K562 (cell line): ENCODE measurements at regions not wholly inside any gene's neighbourhood (a gene's known extent, or its start where the extent isn't known, plus 50 kb on each side); places are given as distances from the start of the nearest gene placed in this dataset.

Source experiments
- ATAC-seq: fragments of 200-7000 bp; cut with Tn5 transposase; 3 replicates; pipeline ENCODE4 v1.9.1; 2020; ENCODE audit warnings: moderate library complexity
- BruUV-seq: library from RNA; stranded (reverse); fragments of 400-500 nt; replicated peaks from 2 replicates; lab custom pipeline; 2021; lab: Mats Ljungman, UMichigan
- CTCF ChIA-PET: fragments of 300-600 bp; formaldehyde crosslinking; extraction: SDS; loops from one replicate; lab custom pipeline; 2021; ENCODE audit warnings: low intra/inter-chr PET ratio; lab: Yijun Ruan, JAX
- POLR2A ChIA-PET: fragments of 300-600, 350-650 bp; sonication (Branson Sonifier 250); formaldehyde crosslinking; extraction: SDS; loops from one replicate; lab custom pipeline; 2021; ENCODE audit warnings: antibody characterized with exemption, inconsistent platforms; lab: Yijun Ruan, JAX
- DNase-seq, 4 experiments: peaks; one replicate each; pipeline versions ENCODE4 v3.0.0 to v3.0.0-alpha.2; 2011 to 2018; ENCODE audit warnings: low spot score in 3 of 4, mixed read lengths in 3 of 4; ENCODE audit errors: extremely low read depth in 1 of 4
- FAIRE-seq: peaks from 2 replicates; lab custom pipeline; 2011; peaks lifted over from hg19 to GRCh38; lab: Jason Lieb, UNC
- H2AFZ ChIP-seq: 2 replicates; pipeline ENCODE4 v1.6.0; 2011; ENCODE audit warnings: low read depth, low read length, control low read depth, inconsistent platforms
- H3K27ac ChIP-seq: fragments of 200-600 bp; 3 replicates; pipeline ENCODE4 v1.8.0; 2011; ENCODE audit warnings: low read depth, mild to moderate bottlenecking, control low read depth, inconsistent platforms, low read length, moderate library complexity, mixed read lengths; ENCODE audit errors: extremely low read depth
- H3K27me3 ChIP-seq, 2 experiments: fragments of 300-600 bp in 1 of 2; 2 replicates in 1 of 2; 3 replicates in 1 of 2; pipeline versions ENCODE4 v1.6.0 to v1.8.0; 2011; ENCODE audit warnings: inconsistent platforms in 2 of 2, low read length in 2 of 2, mild to moderate bottlenecking in 1 of 2, mixed read lengths in 1 of 2, moderate library complexity in 1 of 2; ENCODE audit not compliant: control insufficient read depth in 2 of 2, insufficient read depth in 2 of 2
- H3K36me3 ChIP-seq: fragments of 300-600 bp; 3 replicates; pipeline ENCODE4 v1.8.0; 2011; ENCODE audit warnings: mild to moderate bottlenecking, low read length, inconsistent platforms; ENCODE audit not compliant: control insufficient read depth, insufficient read depth
- H3K4me1 ChIP-seq, 2 experiments: fragments of 200-600 bp in 1 of 2; replicated peaks in 1 of 2; 2 replicates in 1 of 2; 3 replicates in 1 of 2; pipeline versions ENCODE4 v1.5.1 to v1.8.0; 2011; ENCODE audit warnings: inconsistent platforms in 2 of 2, low read length in 2 of 2, mild to moderate bottlenecking in 1 of 2, mixed read lengths in 1 of 2, moderate library complexity in 1 of 2; ENCODE audit not compliant: control insufficient read depth in 2 of 2, insufficient read depth in 2 of 2
- H3K4me2 ChIP-seq: 2 replicates; pipeline ENCODE4 v1.6.1; 2011; ENCODE audit warnings: low read length, control low read depth, inconsistent platforms, mixed read lengths; ENCODE audit not compliant: insufficient read depth
- H3K4me3 ChIP-seq: fragments of 200-600 bp; sonication (generic), shearing (Covaris generic); 2 replicates; pipeline ENCODE4 v1.5.1; 2016; ENCODE audit warnings: control low read depth, inconsistent platforms
- H3K79me2 ChIP-seq: fragments of 200-600 bp; 3 replicates; pipeline ENCODE4 v1.8.0; 2011; ENCODE audit warnings: low read length, inconsistent platforms; ENCODE audit not compliant: control insufficient read depth, insufficient read depth
- H3K9ac ChIP-seq, 2 experiments: 2 replicates each; pipeline versions ENCODE4 v1.6.0 to v1.6.1; 2011; ENCODE audit warnings: low read depth in 2 of 2, low read length in 2 of 2, control low read depth in 1 of 2, inconsistent platforms in 1 of 2, mild to moderate bottlenecking in 1 of 2, mixed read lengths in 1 of 2; ENCODE audit not compliant: insufficient read depth in 1 of 2
- H3K9me1 ChIP-seq: one replicate; pipeline ENCODE4 v1.6.0; 2011; ENCODE audit warnings: inconsistent platforms, mild to moderate bottlenecking, low read length, moderate library complexity; ENCODE audit not compliant: control insufficient read depth, insufficient read depth
- H3K9me3 ChIP-seq: replicated peaks from 2 replicates; pipeline ENCODE4 v1.5.1; 2011; ENCODE audit warnings: low read depth, low read length, inconsistent platforms; ENCODE audit not compliant: control insufficient read depth, insufficient read depth
- H4K20me1 ChIP-seq: replicated peaks from 2 replicates; pipeline ENCODE4 v1.6.1; 2011; ENCODE audit warnings: low read length, inconsistent platforms, mixed read lengths; ENCODE audit not compliant: control insufficient read depth, insufficient read depth
- MEIS2 ChIP-seq: fragments of 450-650 bp; IDR thresholded peaks from 2 replicates; pipeline ENCODE4 v1.6.1; 2014; ENCODE audit warnings: mild to moderate bottlenecking; ENCODE audit not compliant: partially characterized antibody
- RREB1 ChIP-seq: fragments of 250-450 bp; sonication (Bioruptor Pico); IDR thresholded peaks from 2 replicates; pipeline ENCODE4 v1.4.0; 2020
- SAFB2 ChIP-seq: fragments of 200-400 bp; formaldehyde crosslinking; IDR thresholded peaks from 2 replicates; pipeline ENCODE4 v1.6.1; 2018; ENCODE audit warnings: borderline replicate concordance, low read length, low read depth, moderate library complexity; ENCODE audit not compliant: severe bottlenecking
- SIN3A ChIP-seq, 2 experiments: fragments of 150-350 bp in 1 of 2; IDR thresholded peaks; 2 replicates each; pipeline ENCODE4 v1.6.1; 2011 to 2016; ENCODE audit warnings: borderline replicate concordance in 2 of 2, low read depth in 2 of 2, low read length in 2 of 2, mild to moderate bottlenecking in 2 of 2, moderate library complexity in 2 of 2; ENCODE audit not compliant: control insufficient read depth in 1 of 2
- WGBS: fragments of 100-300 bp; shearing (Covaris generic); methylation state at CpG from one replicate; pipeline ENCODE4 v1.1.6; 2016; ENCODE audit warnings: low coverage, mixed read lengths; ENCODE audit not compliant: insufficient coverage; ENCODE audit errors: missing lambda C conversion rate; 5-methylcytosine and 5-hydroxymethylcytosine counted together
- in situ Hi-C: fragments of 300-500 bp; cut with MboI; formaldehyde crosslinking; loops from 4 replicates; pipeline ENCODE4 v1.15.0; 2018; ENCODE audit warnings: inconsistent platforms, mixed read lengths
- intact Hi-C: fragments of 100-400 bp; cut with micrococcal nuclease; formaldehyde crosslinking; loops from 2 replicates; pipeline ENCODE4 v1.14.2; 2022

- no peaks in the 10 kb centered on the region for H3K9me3 ChIP-seq
- no peak overlapping the region for H3K4me2 ChIP-seq
- ChIA-PET CTCF (no interaction called here), POLR2A (no interaction called here)
- FAIRE-seq (no peak), ATAC-seq (no peak), DNase-seq (no peak)
- no peak overlapping the region for H2AFZ ChIP-seq
- H4K20me1 ChIP-seq, result no peaks in the 10 kb centered on the region
- WGBS, result 10% methylated on average over 7 of the region's 7 CpGs
- intact Hi-C loops (no loop called here), in situ Hi-C loops (no loop called here)
- no peak overlapping the region for H3K4me3 ChIP-seq
- H3K36me3 ChIP-seq, result no peaks in the 10 kb centered on the region
- H3K79me2 ChIP-seq, result no peaks in the 10 kb centered on the region
- peak; percentile 36 for TF ChIP-seq MEIS2
- TF ChIP-seq SAFB2, result no peak
- H3K9me1 ChIP-seq, result no peaks in the 10 kb centered on the region
- H3K4me1 ChIP-seq, result no peaks in the 10 kb centered on the region
- H3K27ac ChIP-seq, result no peak overlapping the region
- peaks cover 8 to 26% of the 10 kb centered on the region in 2 experiments; a peak in 4 of 5 replicates for H3K27me3 ChIP-seq
- no TSS peak for BruUV-seq
- no peak overlapping the region for H3K9ac ChIP-seq
Observed at GRCh38 chr2:44055664-44056063, 59.9 kb upstream of the LRPPRC start.

- ChIA-PET CTCF (no interaction called here), POLR2A (no interaction called here)
- Histone ChIP-seq H4K20me1 (no peaks in the 10 kb centered on the region), H3K79me2 (no peaks in the 10 kb centered on the region), H3K9ac (no peak overlapping the region), H3K4me3 (no peak overlapping the region), H3K27me3 (peaks cover 13 to 30% of the 10 kb centered on the region in 2 experiments; a peak in 4 of 5 replicates), H3K4me1 (no peaks in the 10 kb centered on the region), H2AFZ (no peak overlapping the region), H3K4me2 (no peak overlapping the region), H3K9me1 (no peaks in the 10 kb centered on the region), H3K9me3 (no peaks in the 10 kb centered on the region), H3K36me3 (no peaks in the 10 kb centered on the region), H3K27ac (no peak overlapping the region)
- ATAC-seq (no peak), FAIRE-seq (no peak), DNase-seq (no peak)
- WGBS, result 0% methylated on average over 2 of the region's 2 CpGs
- no TSS peak for BruUV-seq
- in situ Hi-C loops (no loop called here), intact Hi-C loops (no loop called here)
- TF ChIP-seq RREB1 (CRISPR knock-in tag), result no peak
- TF ChIP-seq SIN3A (IDR thresholded peaks at IDR 0.05; ENCODE audit: borderline replicate concordance in 2 of 2, control insufficient read depth in 1 of 2, low read depth in 2 of 2, low read length in 2 of 2), result no peak
Observed at GRCh38 chr2:44056947-44057346, 61.2 kb upstream of the LRPPRC start.
